Body of pancreas (tissue), 4 donors: ENCODE measurements at regions not wholly inside any gene's neighbourhood (a gene's known extent, or its start where the extent isn't known, plus 50 kb on each side); places are given as distances from the start of the nearest gene placed in this dataset.

Source experiments
- POLR2A ChIP-seq, 3 donors: fragments of 450-650 bp; IDR thresholded peaks; one replicate each; pipeline ENCODE4 v1.6.1; 2016; ENCODE audit warnings: antibody characterized with exemption in 3 of 3, mild to moderate bottlenecking in 2 of 3
- TF ChIP-seq, protein P1 (sequence below), 7 experiments: fragments of 450-650 bp in 4 of 7; fragments of 200-600 bp in 3 of 7; sonication (generic) in 3 of 7; IDR thresholded peaks; one replicate each; pipeline ENCODE4 v1.5.1; 2016 to 2019; ENCODE audit warnings: antibody characterized with exemption in 7 of 7

DNA sequence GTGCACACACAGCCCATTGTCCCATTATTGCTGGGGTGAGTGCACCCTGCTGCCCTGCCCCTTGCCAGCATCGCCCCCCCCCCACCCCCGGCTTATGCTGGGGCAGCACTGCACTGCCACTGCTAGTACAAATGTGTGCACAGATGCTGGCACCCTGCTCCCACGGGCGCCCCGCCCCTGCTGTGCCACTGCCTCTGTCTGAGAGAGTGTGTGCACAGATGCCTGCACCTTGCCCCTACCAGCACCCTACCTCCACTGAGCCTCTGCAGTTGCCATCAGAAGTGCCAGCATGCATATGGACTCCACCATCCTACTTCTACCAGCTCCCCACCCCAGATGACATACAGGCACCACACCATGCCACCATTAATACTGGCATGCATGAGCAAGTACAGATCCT lies 454.6 kb upstream of the KHDRBS2 start:
- TF ChIP-seq, protein P1, sequence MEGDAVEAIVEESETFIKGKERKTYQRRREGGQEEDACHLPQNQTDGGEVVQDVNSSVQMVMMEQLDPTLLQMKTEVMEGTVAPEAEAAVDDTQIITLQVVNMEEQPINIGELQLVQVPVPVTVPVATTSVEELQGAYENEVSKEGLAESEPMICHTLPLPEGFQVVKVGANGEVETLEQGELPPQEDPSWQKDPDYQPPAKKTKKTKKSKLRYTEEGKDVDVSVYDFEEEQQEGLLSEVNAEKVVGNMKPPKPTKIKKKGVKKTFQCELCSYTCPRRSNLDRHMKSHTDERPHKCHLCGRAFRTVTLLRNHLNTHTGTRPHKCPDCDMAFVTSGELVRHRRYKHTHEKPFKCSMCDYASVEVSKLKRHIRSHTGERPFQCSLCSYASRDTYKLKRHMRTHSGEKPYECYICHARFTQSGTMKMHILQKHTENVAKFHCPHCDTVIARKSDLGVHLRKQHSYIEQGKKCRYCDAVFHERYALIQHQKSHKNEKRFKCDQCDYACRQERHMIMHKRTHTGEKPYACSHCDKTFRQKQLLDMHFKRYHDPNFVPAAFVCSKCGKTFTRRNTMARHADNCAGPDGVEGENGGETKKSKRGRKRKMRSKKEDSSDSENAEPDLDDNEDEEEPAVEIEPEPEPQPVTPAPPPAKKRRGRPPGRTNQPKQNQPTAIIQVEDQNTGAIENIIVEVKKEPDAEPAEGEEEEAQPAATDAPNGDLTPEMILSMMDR (IDR thresholded peaks at IDR 0.05), result no peak
- TF ChIP-seq POLR2A (IDR thresholded peaks at IDR 0.05), result no peak
